K562 (cell line): ENCODE measurements at regions not wholly inside any gene's neighbourhood (a gene's known extent, or its start where the extent isn't known, plus 50 kb on each side); places are given as distances from the start of the nearest gene placed in this dataset.

Experiments used
- ATAC-seq: fragments of 200-7000 bp; cut with Tn5 transposase; 3 replicates; pipeline ENCODE4 v1.9.1; 2020; ENCODE audit warnings: moderate library complexity
- BruUV-seq: library from RNA; stranded (reverse); fragments of 400-500 nt; replicated peaks from 2 replicates; lab custom pipeline; 2021; lab: Mats Ljungman, UMichigan
- CTCF ChIA-PET: fragments of 300-600 bp; formaldehyde crosslinking; extraction: SDS; loops from one replicate; lab custom pipeline; 2021; ENCODE audit warnings: low intra/inter-chr PET ratio; lab: Yijun Ruan, JAX
- POLR2A ChIA-PET: fragments of 300-600, 350-650 bp; sonication (Branson Sonifier 250); formaldehyde crosslinking; extraction: SDS; loops from one replicate; lab custom pipeline; 2021; ENCODE audit warnings: antibody characterized with exemption, inconsistent platforms; lab: Yijun Ruan, JAX
- DNase-seq, 4 experiments: peaks; one replicate each; pipeline versions ENCODE4 v3.0.0 to v3.0.0-alpha.2; 2011 to 2018; ENCODE audit warnings: low spot score in 3 of 4, mixed read lengths in 3 of 4; ENCODE audit errors: extremely low read depth in 1 of 4
- FAIRE-seq: peaks from 2 replicates; lab custom pipeline; 2011; peaks lifted over from hg19 to GRCh38; lab: Jason Lieb, UNC
- H2AFZ ChIP-seq: 2 replicates; pipeline ENCODE4 v1.6.0; 2011; ENCODE audit warnings: low read depth, low read length, control low read depth, inconsistent platforms
- H3K27ac ChIP-seq: fragments of 200-600 bp; 3 replicates; pipeline ENCODE4 v1.8.0; 2011; ENCODE audit warnings: low read depth, mild to moderate bottlenecking, control low read depth, inconsistent platforms, low read length, moderate library complexity, mixed read lengths; ENCODE audit errors: extremely low read depth
- H3K27me3 ChIP-seq, 2 experiments: fragments of 300-600 bp in 1 of 2; 2 replicates in 1 of 2; 3 replicates in 1 of 2; pipeline versions ENCODE4 v1.6.0 to v1.8.0; 2011; ENCODE audit warnings: inconsistent platforms in 2 of 2, low read length in 2 of 2, mild to moderate bottlenecking in 1 of 2, mixed read lengths in 1 of 2, moderate library complexity in 1 of 2; ENCODE audit not compliant: control insufficient read depth in 2 of 2, insufficient read depth in 2 of 2
- H3K36me3 ChIP-seq: fragments of 300-600 bp; 3 replicates; pipeline ENCODE4 v1.8.0; 2011; ENCODE audit warnings: mild to moderate bottlenecking, low read length, inconsistent platforms; ENCODE audit not compliant: control insufficient read depth, insufficient read depth
- H3K4me1 ChIP-seq, 2 experiments: fragments of 200-600 bp in 1 of 2; replicated peaks in 1 of 2; 2 replicates in 1 of 2; 3 replicates in 1 of 2; pipeline versions ENCODE4 v1.5.1 to v1.8.0; 2011; ENCODE audit warnings: inconsistent platforms in 2 of 2, low read length in 2 of 2, mild to moderate bottlenecking in 1 of 2, mixed read lengths in 1 of 2, moderate library complexity in 1 of 2; ENCODE audit not compliant: control insufficient read depth in 2 of 2, insufficient read depth in 2 of 2
- H3K4me2 ChIP-seq: 2 replicates; pipeline ENCODE4 v1.6.1; 2011; ENCODE audit warnings: low read length, control low read depth, inconsistent platforms, mixed read lengths; ENCODE audit not compliant: insufficient read depth
- H3K4me3 ChIP-seq: fragments of 200-600 bp; sonication (generic), shearing (Covaris generic); 2 replicates; pipeline ENCODE4 v1.5.1; 2016; ENCODE audit warnings: control low read depth, inconsistent platforms
- H3K79me2 ChIP-seq: fragments of 200-600 bp; 3 replicates; pipeline ENCODE4 v1.8.0; 2011; ENCODE audit warnings: low read length, inconsistent platforms; ENCODE audit not compliant: control insufficient read depth, insufficient read depth
- H3K9ac ChIP-seq, 2 experiments: 2 replicates each; pipeline versions ENCODE4 v1.6.0 to v1.6.1; 2011; ENCODE audit warnings: low read depth in 2 of 2, low read length in 2 of 2, control low read depth in 1 of 2, inconsistent platforms in 1 of 2, mild to moderate bottlenecking in 1 of 2, mixed read lengths in 1 of 2; ENCODE audit not compliant: insufficient read depth in 1 of 2
- H3K9me1 ChIP-seq: one replicate; pipeline ENCODE4 v1.6.0; 2011; ENCODE audit warnings: inconsistent platforms, mild to moderate bottlenecking, low read length, moderate library complexity; ENCODE audit not compliant: control insufficient read depth, insufficient read depth
- H3K9me3 ChIP-seq: replicated peaks from 2 replicates; pipeline ENCODE4 v1.5.1; 2011; ENCODE audit warnings: low read depth, low read length, inconsistent platforms; ENCODE audit not compliant: control insufficient read depth, insufficient read depth
- H4K20me1 ChIP-seq: replicated peaks from 2 replicates; pipeline ENCODE4 v1.6.1; 2011; ENCODE audit warnings: low read length, inconsistent platforms, mixed read lengths; ENCODE audit not compliant: control insufficient read depth, insufficient read depth
- ARID1B ChIP-seq: fragments of 450-650 bp; IDR thresholded peaks from 2 replicates; pipeline ENCODE4 v1.6.1; 2016; ENCODE audit warnings: antibody characterized with exemption, mild to moderate bottlenecking, inconsistent platforms
- ATF1 ChIP-seq, 2 experiments: fragments of 450-650 bp in 1 of 2; IDR thresholded peaks; 2 replicates each; pipeline ENCODE4 v1.6.1; 2016; ENCODE audit warnings: missing compliant biosample characterization in 1 of 2, missing genetic modification characterization in 1 of 2
- ATF7 ChIP-seq: fragments of 450-650 bp; IDR thresholded peaks from 2 replicates; pipeline ENCODE4 v1.7.1; 2014; ENCODE audit warnings: mild to moderate bottlenecking, moderate library complexity
- EP300 ChIP-seq: IDR thresholded peaks from 2 replicates; pipeline ENCODE4 v1.6.1; 2012; ENCODE audit warnings: low read length, improper control_type of control experiment
- FIP1L1 ChIP-seq: fragments of 200-400 bp; formaldehyde crosslinking; IDR thresholded peaks from 2 replicates; pipeline ENCODE4 v1.6.1; 2018; ENCODE audit warnings: mild to moderate bottlenecking, low read depth, low read length; ENCODE audit not compliant: poor library complexity, severe bottlenecking
- KDM1A ChIP-seq, 2 experiments: fragments of 450-650 bp; IDR thresholded peaks; 2 replicates each; pipeline ENCODE4 v1.6.1; 2016; ENCODE audit warnings: mild to moderate bottlenecking in 2 of 2
- MAFG ChIP-seq: fragments of 450-650 bp; conservative IDR thresholded peaks from 2 replicates; pipeline ENCODE4 v1.6.1; 2016; ENCODE audit warnings: missing genetic modification characterization, missing compliant biosample characterization
- MCM7 ChIP-seq, 2 experiments: fragments of 450-650 bp; IDR thresholded peaks; 2 replicates each; pipeline ENCODE4 v1.6.1; 2016 to 2018
- NCOA6 ChIP-seq: fragments of 450-650 bp; IDR thresholded peaks from 2 replicates; pipeline ENCODE4 v1.6.1; 2017; ENCODE audit warnings: mild to moderate bottlenecking
- PTRF ChIP-seq: fragments of 450-650 bp; IDR thresholded peaks from 2 replicates; pipeline ENCODE4 v1.6.1; 2016; ENCODE audit warnings: mild to moderate bottlenecking, missing genetic modification characterization, missing compliant biosample characterization
- RBFOX2 ChIP-seq: fragments of 200-400 bp; formaldehyde crosslinking; IDR thresholded peaks from 2 replicates; pipeline ENCODE4 v1.6.1; 2017; ENCODE audit warnings: low read depth, mild to moderate bottlenecking, low read length, moderate library complexity
- TEAD4 ChIP-seq, 2 experiments: sonication (generic) in 1 of 2; formaldehyde crosslinking in 1 of 2; IDR thresholded peaks; 2 replicates each; pipeline versions ENCODE4 v1.6.1 to v1.8.0; 2012 to 2022; ENCODE audit warnings: borderline replicate concordance in 1 of 2, inconsistent platforms in 1 of 2, low read length in 1 of 2, mild to moderate bottlenecking in 1 of 2, missing genetic modification reagents in 1 of 2
- ZNF121 ChIP-seq: sonication (generic); formaldehyde crosslinking; conservative IDR thresholded peaks from 2 replicates; pipeline ENCODE4 v1.8.0; 2022; ENCODE audit warnings: missing genetic modification reagents
- ZNF584 ChIP-seq: fragments of 200-800 bp; sonication (Bioruptor generic); IDR thresholded peaks from 2 replicates; pipeline ENCODE4 v1.6.1; 2016; ENCODE audit warnings: low read depth, mild to moderate bottlenecking, missing genetic modification characterization, missing compliant biosample characterization
- ZNF766 ChIP-seq: fragments of 200-800 bp; sonication (Bioruptor generic); conservative IDR thresholded peaks from 2 replicates; pipeline ENCODE4 v1.6.1; 2016; ENCODE audit warnings: missing genetic modification characterization, missing compliant biosample characterization
- WGBS: fragments of 100-300 bp; shearing (Covaris generic); methylation state at CpG from one replicate; pipeline ENCODE4 v1.1.6; 2016; ENCODE audit warnings: low coverage, mixed read lengths; ENCODE audit not compliant: insufficient coverage; ENCODE audit errors: missing lambda C conversion rate; 5-methylcytosine and 5-hydroxymethylcytosine counted together
- in situ Hi-C: fragments of 300-500 bp; cut with MboI; formaldehyde crosslinking; loops from 4 replicates; pipeline ENCODE4 v1.15.0; 2018; ENCODE audit warnings: inconsistent platforms, mixed read lengths
- intact Hi-C: fragments of 100-400 bp; cut with micrococcal nuclease; formaldehyde crosslinking; loops from 2 replicates; pipeline ENCODE4 v1.14.2; 2022
- TF ChIP-seq, protein P1 (sequence below): fragments of 250-450 bp; sonication (Bioruptor Pico); IDR thresholded peaks from 2 replicates; pipeline ENCODE4 v1.8.0; 2021; ENCODE audit warnings: borderline replicate concordance, mild to moderate bottlenecking, moderate library complexity; ENCODE audit not compliant: poor library complexity, severe bottlenecking
- TF ChIP-seq, protein P2 (sequence below): fragments of 450-650 bp; conservative IDR thresholded peaks from 2 replicates; pipeline ENCODE4 v1.6.1; 2016; ENCODE audit warnings: missing genetic modification characterization, low read depth, mild to moderate bottlenecking, missing compliant biosample characterization, moderate library complexity

DNA sequence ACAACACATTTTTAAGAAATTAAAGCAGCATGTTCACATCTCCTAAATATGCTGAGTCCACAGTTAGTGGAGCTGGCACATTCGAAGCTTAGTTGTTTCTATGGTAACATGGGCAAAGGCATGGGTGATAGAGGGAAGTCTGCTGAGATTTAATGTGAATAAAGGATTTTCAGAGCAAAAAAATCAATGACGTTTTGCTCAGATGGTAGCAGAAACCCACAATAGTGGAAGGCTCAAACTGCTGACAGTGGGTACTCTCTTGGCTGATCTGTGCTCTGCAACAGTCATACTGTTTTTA is 795.1 kb upstream of the ARPP21 start:
- no peak overlapping the region for H3K4me3 ChIP-seq
- CTCF ChIA-PET: no interaction called here
- 3% methylated on average over 2 of the region's 2 CpGs for WGBS
- no peak overlapping the region for H3K9ac ChIP-seq
- H3K9me1 ChIP-seq: no peaks in the 10 kb centered on the region
- intact Hi-C loops (no loop called here), in situ Hi-C loops (no loop called here)
- H3K27me3 ChIP-seq: no peaks in the 10 kb centered on the region
- H3K27ac ChIP-seq: no peak overlapping the region
- no peaks in the 10 kb centered on the region for H3K79me2 ChIP-seq
- no peak for ATAC-seq
- H3K9me3 ChIP-seq: no peaks in the 10 kb centered on the region
- no peak for FAIRE-seq
- TF ChIP-seq MAFG (tag): peak; percentile 23; the same call in 1 of the 2 replicates
- TF ChIP-seq ZNF121 (CRISPR knock-in tag): no peak
- no peaks in the 10 kb centered on the region for H3K4me1 ChIP-seq
- POLR2A ChIA-PET: no interaction called here
- H3K4me2 ChIP-seq: no peak overlapping the region
- BruUV-seq: no TSS peak
- H2AFZ ChIP-seq: no peak overlapping the region
- no peak for DNase-seq
- H3K36me3 ChIP-seq: no peaks in the 10 kb centered on the region
- H4K20me1 ChIP-seq: no peaks in the 10 kb centered on the region

DNA sequence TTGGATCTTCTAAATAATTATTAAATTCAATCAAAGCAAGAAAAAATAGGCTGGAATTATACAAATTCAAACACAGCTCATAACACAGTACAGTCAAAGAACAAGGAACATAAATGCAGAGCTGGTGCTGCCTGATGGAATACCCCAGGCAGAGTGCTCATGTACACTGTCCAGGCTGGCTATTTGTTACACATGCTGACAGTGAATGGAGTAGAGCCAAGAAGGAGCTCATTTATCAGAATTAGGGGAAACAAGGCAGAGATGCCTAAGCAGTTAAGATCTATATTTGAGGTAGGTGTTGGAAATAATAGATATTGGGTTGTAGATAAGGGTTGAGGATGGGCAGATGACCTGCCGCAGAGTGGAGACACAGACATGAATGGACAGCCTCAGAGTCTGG is 788.2 kb upstream of the ARPP21 start:
- H3K36me3 ChIP-seq: no peaks in the 10 kb centered on the region
- DNase-seq: no peak
- H2AFZ ChIP-seq: no peak overlapping the region
- BruUV-seq: no TSS peak
- 8% methylated on average over 1 of the region's 1 CpG for WGBS
- no peak for ATAC-seq
- no peaks in the 10 kb centered on the region for H3K9me1 ChIP-seq
- H3K4me2 ChIP-seq: no peak overlapping the region
- no peak overlapping the region for H3K9ac ChIP-seq
- H3K4me1 ChIP-seq: no peaks in the 10 kb centered on the region
- no peaks in the 10 kb centered on the region for H3K27me3 ChIP-seq
- H3K79me2 ChIP-seq: no peaks in the 10 kb centered on the region
- H3K4me3 ChIP-seq: no peak overlapping the region
- no peak overlapping the region for H3K27ac ChIP-seq
- H4K20me1 ChIP-seq: no peaks in the 10 kb centered on the region
- ChIA-PET CTCF (no interaction called here), POLR2A (no interaction called here)
- H3K9me3 ChIP-seq: no peaks in the 10 kb centered on the region; the same call in 1 of the 2 replicates
- FAIRE-seq: no peak
- in situ Hi-C loops (no loop called here), intact Hi-C loops (no loop called here)
- no peak for TF ChIP-seq KDM1A (IDR thresholded peaks at IDR 0.05)
- TF ChIP-seq PTRF: no peak
- no peak for TF ChIP-seq MAFG (tag)
- no peak for TF ChIP-seq RBFOX2
- TF ChIP-seq, protein P1, sequence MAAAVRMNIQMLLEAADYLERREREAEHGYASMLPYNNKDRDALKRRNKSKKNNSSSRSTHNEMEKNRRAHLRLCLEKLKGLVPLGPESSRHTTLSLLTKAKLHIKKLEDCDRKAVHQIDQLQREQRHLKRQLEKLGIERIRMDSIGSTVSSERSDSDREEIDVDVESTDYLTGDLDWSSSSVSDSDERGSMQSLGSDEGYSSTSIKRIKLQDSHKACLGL (CRISPR knock-in tag): no peak
- TF ChIP-seq ZNF766 (CRISPR knock-in tag): no peak
- no peak for TF ChIP-seq ATF7
- TF ChIP-seq NCOA6: no peak
- TF ChIP-seq FIP1L1: no peak
- TF ChIP-seq TEAD4 (IDR thresholded peaks at IDR 0.05; ENCODE audit: low read length): no peak
- TF ChIP-seq TEAD4 (CRISPR knock-in tag; IDR thresholded peaks at IDR 0.05; ENCODE audit: borderline replicate concordance): no peak
- TF ChIP-seq ZNF584 (CRISPR knock-in tag): no peak
- TF ChIP-seq ATF1 (CRISPR knock-in tag; IDR thresholded peaks at IDR 0.05): no peak
- TF ChIP-seq ATF1 (tag; IDR thresholded peaks at IDR 0.05): no peak
- TF ChIP-seq MCM7 (IDR thresholded peaks at IDR 0.05): no peak
- TF ChIP-seq EP300: no peak
- TF ChIP-seq ARID1B: no peak
- TF ChIP-seq, protein P2, sequence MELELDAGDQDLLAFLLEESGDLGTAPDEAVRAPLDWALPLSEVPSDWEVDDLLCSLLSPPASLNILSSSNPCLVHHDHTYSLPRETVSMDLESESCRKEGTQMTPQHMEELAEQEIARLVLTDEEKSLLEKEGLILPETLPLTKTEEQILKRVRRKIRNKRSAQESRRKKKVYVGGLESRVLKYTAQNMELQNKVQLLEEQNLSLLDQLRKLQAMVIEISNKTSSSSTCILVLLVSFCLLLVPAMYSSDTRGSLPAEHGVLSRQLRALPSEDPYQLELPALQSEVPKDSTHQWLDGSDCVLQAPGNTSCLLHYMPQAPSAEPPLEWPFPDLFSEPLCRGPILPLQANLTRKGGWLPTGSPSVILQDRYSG (tag): no peak
